Tibial nerve (tissue), 4 donors: ENCODE measurements at regions not wholly inside any gene's neighbourhood (a gene's known extent, or its start where the extent isn't known, plus 50 kb on each side); places are given as distances from the start of the nearest gene placed in this dataset.

Source experiments
- DNase-seq, 2 donors: peaks; one replicate each; pipeline ENCODE4 v3.0.0-alpha.2; 2019; ENCODE audit warnings: low spot score in 2 of 2
- H3K27ac ChIP-seq, 4 donors: fragments of 200-600 bp; sonication (generic) in 3 of 4; one replicate each; pipeline ENCODE4 v1.5.1; 2017 to 2019; ENCODE audit warnings: mild to moderate bottlenecking in 1 of 4
- H3K27me3 ChIP-seq, 2 donors: fragments of 200-600 bp; sonication (generic) in 1 of 2; one replicate each; pipeline versions ENCODE4 v1.5.1 to v1.6.0; 2017 to 2019
- H3K36me3 ChIP-seq, 3 donors: fragments of 200-600 bp; sonication (generic); one replicate each; pipeline ENCODE4 v1.5.1; 2018 to 2019
- H3K4me1 ChIP-seq, 4 donors: fragments of 200-600 bp; sonication (generic) in 3 of 4; one replicate each; pipeline ENCODE4 v1.5.1; 2017 to 2019
- H3K4me3 ChIP-seq, 4 donors: fragments of 200-600 bp; sonication (generic) in 3 of 4; one replicate each; pipeline ENCODE4 v1.5.1; 2017 to 2019; ENCODE audit warnings: mild to moderate bottlenecking in 1 of 4, moderate library complexity in 1 of 4
- H3K9me3 ChIP-seq, 4 donors: fragments of 200-600 bp; sonication (generic) in 3 of 4; one replicate each; pipeline ENCODE4 v1.5.1; 2017 to 2019
- CTCF ChIP-seq, 5 experiments: fragments of 200-600 bp in 3 of 5; fragments of 450-650 bp in 2 of 5; sonication (generic) in 3 of 5; IDR thresholded peaks; one replicate each; pipeline ENCODE4 v1.5.1; 2016 to 2019; ENCODE audit warnings: antibody characterized with exemption in 5 of 5, mild to moderate bottlenecking in 3 of 5, moderate library complexity in 2 of 5
- EP300 ChIP-seq, 2 donors: sonication (generic); formaldehyde crosslinking; IDR thresholded peaks; one replicate each; pipeline ENCODE4 v1.6.1; 2017; ENCODE audit warnings: antibody characterized with exemption in 2 of 2, mild to moderate bottlenecking in 1 of 2
- POLR2A ChIP-seq, 2 donors: fragments of 450-650 bp; IDR thresholded peaks; one replicate each; pipeline ENCODE4 v1.6.1; 2017; ENCODE audit warnings: antibody characterized with exemption in 2 of 2, mild to moderate bottlenecking in 2 of 2, moderate library complexity in 2 of 2
- WGBS, 2 donors: methylation state at CpG; one replicate each; pipeline ENCODE4 v1.1.5; 2018; 5-methylcytosine and 5-hydroxymethylcytosine counted together

- H3K27me3 ChIP-seq = no peaks in the 10 kb centered on the region
- peaks cover 0 to 15% (median 1%) of the 10 kb centered on the region in 4 donors for H3K4me1 ChIP-seq
- DNase-seq = no peak
- WGBS, 2 donors = 75 to 76% methylated on average over 2 of the region's 2 CpGs
- H3K4me3 ChIP-seq = no peak overlapping the region
- no peak overlapping the region for H3K27ac ChIP-seq
- TF ChIP-seq CTCF (IDR thresholded peaks at IDR 0.05) (no peak), POLR2A (IDR thresholded peaks at IDR 0.05) (no peak), EP300 (IDR thresholded peaks at IDR 0.05) (no peak)
- H3K36me3 ChIP-seq = no peaks in the 10 kb centered on the region
- H3K9me3 ChIP-seq = no peaks in the 10 kb centered on the region
Observed at GRCh38 chr3:102736975-102737304, 302.1 kb downstream of the ZPLD1 start.

GRCh38 chr3:102737353-102737752, 302.5 kb downstream of the ZPLD1 start:
- H3K4me3 ChIP-seq = no peak overlapping the region
- 90 to 93% methylated on average over 3 of the region's 3 CpGs for WGBS, 2 donors
- no peaks in the 10 kb centered on the region for H3K9me3 ChIP-seq
- H3K36me3 ChIP-seq = no peaks in the 10 kb centered on the region
- no peak for DNase-seq
- peaks cover 0 to 15% (median 1%) of the 10 kb centered on the region in 4 donors for H3K4me1 ChIP-seq
- TF ChIP-seq EP300 (IDR thresholded peaks at IDR 0.05) (no peak), POLR2A (IDR thresholded peaks at IDR 0.05) (no peak), CTCF (IDR thresholded peaks at IDR 0.05) (no peak)
- no peaks in the 10 kb centered on the region for H3K27me3 ChIP-seq
- H3K27ac ChIP-seq = no peak overlapping the region

GRCh38 chr3:102741105-102741504, 306.3 kb downstream of the ZPLD1 start:
- Histone ChIP-seq H3K9me3 (no peaks in the 10 kb centered on the region), H3K4me1 (no peaks in the 10 kb centered on the region), H3K27me3 (no peaks in the 10 kb centered on the region), H3K36me3 (no peaks in the 10 kb centered on the region), H3K4me3 (no peak overlapping the region), H3K27ac (no peak overlapping the region)
- TF ChIP-seq POLR2A (IDR thresholded peaks at IDR 0.05) (no peak), CTCF (IDR thresholded peaks at IDR 0.05) (no peak), EP300 (IDR thresholded peaks at IDR 0.05) (no peak)
- no peak for DNase-seq
- WGBS, 2 donors = 83 to 93% methylated on average over 1 to 6 of the region's 6 CpGs

- no peaks in the 10 kb centered on the region for H3K27me3 ChIP-seq
- H3K9me3 ChIP-seq = no peaks in the 10 kb centered on the region
- 94 to 95% methylated on average over 6 of the region's 6 CpGs for WGBS, 2 donors
- H3K4me1 ChIP-seq = no peaks in the 10 kb centered on the region
- H3K36me3 ChIP-seq = no peaks in the 10 kb centered on the region
- H3K4me3 ChIP-seq = no peak overlapping the region
- H3K27ac ChIP-seq = no peak overlapping the region
- TF ChIP-seq EP300 (IDR thresholded peaks at IDR 0.05) = no peak
- no peak for TF ChIP-seq POLR2A (IDR thresholded peaks at IDR 0.05)
- no peak for TF ChIP-seq CTCF (IDR thresholded peaks at IDR 0.05)
- DNase-seq = no peak
Observed at GRCh38 chr3:102741694-102742093, 306.9 kb downstream of the ZPLD1 start.

GRCh38 chr3:102745881-102746280, 311.1 kb downstream of the ZPLD1 start:
- H3K36me3 ChIP-seq = no peaks in the 10 kb centered on the region
- no peak overlapping the region for H3K4me3 ChIP-seq
- WGBS, 2 donors = 62% methylated on average over 4 of the region's 4 CpGs
- no peak for DNase-seq
- no peak for TF ChIP-seq EP300 (IDR thresholded peaks at IDR 0.05)
- no peaks in the 10 kb centered on the region for H3K27me3 ChIP-seq
- H3K4me1 ChIP-seq = no peaks in the 10 kb centered on the region
- no peak overlapping the region for H3K27ac ChIP-seq
- H3K9me3 ChIP-seq = no peaks in the 10 kb centered on the region

- H3K4me3 ChIP-seq = no peak overlapping the region
- H3K27ac ChIP-seq = no peak overlapping the region
- H3K4me1 ChIP-seq = no peaks in the 10 kb centered on the region
- no peaks in the 10 kb centered on the region for H3K27me3 ChIP-seq
- DNase-seq = no peak
- no peaks in the 10 kb centered on the region for H3K36me3 ChIP-seq
- WGBS, 2 donors = 66 to 67% methylated on average over 4 of the region's 4 CpGs
- no peaks in the 10 kb centered on the region for H3K9me3 ChIP-seq
- TF ChIP-seq EP300 (IDR thresholded peaks at IDR 0.05) = no peak
- TF ChIP-seq POLR2A (IDR thresholded peaks at IDR 0.05) = no peak
- no peak for TF ChIP-seq CTCF (IDR thresholded peaks at IDR 0.05)
Observed at GRCh38 chr3:102747611-102748010, 312.8 kb downstream of the ZPLD1 start.
